ENCODE measurements at regions not wholly inside any gene's neighbourhood (a gene's known extent, or its start where the extent isn't known, plus 50 kb on each side); places are given as distances from the start of the nearest gene placed in this dataset.

- TF ChIP-seq CTCF (IDR thresholded peaks at IDR 0.05) (no peak), POLR2A (IDR thresholded peaks at IDR 0.05) (no peak), POLR2AphosphoS5 (IDR thresholded peaks at IDR 0.05; ENCODE audit: insufficient read depth in 1 of 2, low read depth in 1 of 2) (no peak)
- Histone ChIP-seq H3K36me3 (no peaks in the 10 kb centered on the region), H3K27me3 (no peaks in the 10 kb centered on the region), H3K4me3 (no peak overlapping the region), H3K9me3 (no peaks in the 10 kb centered on the region), H3K4me1 (no peaks in the 10 kb centered on the region), H3K27ac (no peak overlapping the region)
- DNase-seq (ENCODE audit: extremely low spot score in 2 of 2), result no peak
- intact Hi-C loops (cut with DNase I), result loop anchor here (10.0 kb wide), 1 partner anchor 1335 kb away; no protein-coding TSS in a partner anchor
These were observed 93.0 kb upstream of the IRS2 start for GRCh38 chr13:109879338-109879737.

GRCh38 chr13:109877809-109878208 is 91.4 kb upstream of the IRS2 start:
- Histone ChIP-seq H3K4me1 (no peaks in the 10 kb centered on the region), H3K27me3 (no peaks in the 10 kb centered on the region), H3K4me3 (no peak overlapping the region), H3K36me3 (no peaks in the 10 kb centered on the region), H3K27ac (no peak overlapping the region), H3K9me3 (no peaks in the 10 kb centered on the region)
- intact Hi-C loops (cut with DNase I), result loop anchor here (10.0 kb wide), 1 partner anchor 1333 kb away; no protein-coding TSS in a partner anchor
- no peak for TF ChIP-seq CTCF (IDR thresholded peaks at IDR 0.05)
- TF ChIP-seq POLR2A (IDR thresholded peaks at IDR 0.05), result no peak
- no peak for TF ChIP-seq POLR2AphosphoS5 (IDR thresholded peaks at IDR 0.05; ENCODE audit: insufficient read depth in 1 of 2, low read depth in 1 of 2)
- DNase-seq (ENCODE audit: extremely low spot score in 2 of 2), result no peak

- no peaks in the 10 kb centered on the region for H3K36me3 ChIP-seq
- no peaks in the 10 kb centered on the region for H3K4me1 ChIP-seq
- no peak overlapping the region for H3K27ac ChIP-seq
- H3K9me3 ChIP-seq, result no peaks in the 10 kb centered on the region
- intact Hi-C loops (cut with DNase I), result loop anchor here (10.0 kb wide), 1 partner anchor 1331 kb away; no protein-coding TSS in a partner anchor
- DNase-seq (ENCODE audit: extremely low spot score in 2 of 2), result no peak
- no peaks in the 10 kb centered on the region for H3K27me3 ChIP-seq
- H3K4me3 ChIP-seq, result no peak overlapping the region
- no peak for TF ChIP-seq POLR2A (IDR thresholded peaks at IDR 0.05)
These were observed 89.4 kb upstream of the IRS2 start for GRCh38 chr13:109875746-109876145.

GRCh38 chr13:109874484-109875454 is 88.4 kb upstream of the IRS2 start:
- Histone ChIP-seq H3K4me3 (no peak overlapping the region), H3K27me3 (no peaks in the 10 kb centered on the region), H3K36me3 (no peaks in the 10 kb centered on the region), H3K27ac (no peak overlapping the region), H3K9me3 (no peaks in the 10 kb centered on the region), H3K4me1 (no peaks in the 10 kb centered on the region)
- no peak for DNase-seq (ENCODE audit: extremely low spot score in 2 of 2)
- intact Hi-C loops (cut with DNase I), result loop anchor here (10.0 kb wide), 1 partner anchor 1330 kb away; no protein-coding TSS in a partner anchor
- no peak for TF ChIP-seq CTCF (IDR thresholded peaks at IDR 0.05)
- no peak for TF ChIP-seq POLR2AphosphoS5 (IDR thresholded peaks at IDR 0.05; ENCODE audit: insufficient read depth in 1 of 2, low read depth in 1 of 2)
- TF ChIP-seq POLR2A (IDR thresholded peaks at IDR 0.05), result no peak

- Histone ChIP-seq H3K27me3 (no peaks in the 10 kb centered on the region), H3K36me3 (no peaks in the 10 kb centered on the region), H3K4me3 (no peak overlapping the region), H3K27ac (no peak overlapping the region), H3K4me1 (peaks cover 3% of the 10 kb centered on the region), H3K9me3 (no peaks in the 10 kb centered on the region)
- no peak for DNase-seq (ENCODE audit: extremely low spot score in 2 of 2)
- intact Hi-C loops (cut with DNase I), result loop anchor here (10.0 kb wide), 1 partner anchor 1329 kb away; no protein-coding TSS in a partner anchor
- no peak for TF ChIP-seq CTCF (IDR thresholded peaks at IDR 0.05)
- no peak for TF ChIP-seq POLR2AphosphoS5 (IDR thresholded peaks at IDR 0.05; ENCODE audit: insufficient read depth in 1 of 2, low read depth in 1 of 2)
- no peak for TF ChIP-seq POLR2A (IDR thresholded peaks at IDR 0.05)
These were observed 87.2 kb upstream of the IRS2 start for GRCh38 chr13:109873351-109874123.

Measured in vagina (tissue), 2 donors.